H9 (cell line): ENCODE measurements at regions not wholly inside any gene's neighbourhood (a gene's known extent, or its start where the extent isn't known, plus 50 kb on each side); places are given as distances from the start of the nearest gene placed in this dataset.
"Not testable (repeated sequence)": the region's sequence is repeated elsewhere in the genome, so short reads cannot be mapped to it uniquely, and the experiment has no call there.

Experiments used
- DNase-seq: peaks from one replicate; pipeline ENCODE4 v3.0.0-alpha.2; 2017
- H2AFZ ChIP-seq: one replicate; pipeline ENCODE4 v1.6.1; 2013; ENCODE audit warnings: mild to moderate bottlenecking, low read length, control low read depth, moderate library complexity
- H2AK5ac ChIP-seq: 2 replicates; pipeline ENCODE4 v1.6.1; 2013; ENCODE audit warnings: low read length, control low read depth, mixed read lengths; ENCODE audit not compliant: insufficient read length
- H2BK120ac ChIP-seq: one replicate; pipeline ENCODE4 v1.6.1; 2013; ENCODE audit warnings: low read depth, mild to moderate bottlenecking, low read length, control low read depth, inconsistent platforms; ENCODE audit not compliant: poor library complexity, severe bottlenecking
- H2BK12ac ChIP-seq: 2 replicates; pipeline ENCODE4 v1.6.1; 2013; ENCODE audit warnings: low read length, control low read depth, mixed read lengths, low read depth; ENCODE audit not compliant: insufficient read length
- H2BK15ac ChIP-seq: 2 replicates; pipeline ENCODE4 v1.6.1; 2013; ENCODE audit warnings: low read depth, low read length, control low read depth
- H2BK20ac ChIP-seq: one replicate; pipeline ENCODE4 v1.6.1; 2013; ENCODE audit warnings: low read depth, mild to moderate bottlenecking, low read length, control low read depth, inconsistent platforms; ENCODE audit not compliant: poor library complexity, severe bottlenecking
- H2BK5ac ChIP-seq: 2 replicates; pipeline ENCODE4 v1.6.1; 2013; ENCODE audit warnings: low read length, control low read depth, mixed read lengths; ENCODE audit not compliant: insufficient read length
- H3K14ac ChIP-seq: 2 replicates; pipeline ENCODE4 v1.6.1; 2013; ENCODE audit warnings: low read length, control low read depth; ENCODE audit not compliant: insufficient read depth
- H3K18ac ChIP-seq: 2 replicates; pipeline ENCODE4 v1.6.1; 2013; ENCODE audit warnings: low read depth, mild to moderate bottlenecking, mixed read lengths, low read length, control low read depth; ENCODE audit not compliant: insufficient read length
- H3K23ac ChIP-seq: 2 replicates; pipeline ENCODE4 v1.6.1; 2013; ENCODE audit warnings: low read length, control low read depth, mixed read lengths, low read depth; ENCODE audit not compliant: insufficient read length
- H3K23me2 ChIP-seq: 2 replicates; pipeline ENCODE4 v1.6.1; 2013; ENCODE audit warnings: low read depth, mild to moderate bottlenecking, mixed read lengths, low read length, control low read depth; ENCODE audit not compliant: insufficient read length, poor library complexity, severe bottlenecking
- H3K27ac ChIP-seq: 2 replicates; pipeline ENCODE4 v1.5.1; 2013; ENCODE audit warnings: low read length, control low read depth, mixed read lengths, low read depth; ENCODE audit not compliant: insufficient read length
- H3K27me3 ChIP-seq: 2 replicates; pipeline ENCODE4 v1.6.1; 2013; ENCODE audit warnings: low read length, control low read depth, inconsistent platforms; ENCODE audit not compliant: insufficient read depth
- H3K4ac ChIP-seq: 2 replicates; pipeline ENCODE4 v1.6.1; 2013; ENCODE audit warnings: low read depth, mild to moderate bottlenecking, control low read depth, inconsistent platforms, low read length, moderate library complexity
- H3K4me1 ChIP-seq: 2 replicates; pipeline ENCODE4 v1.6.1; 2013; ENCODE audit warnings: low read length, control low read depth, inconsistent platforms; ENCODE audit not compliant: insufficient read depth
- H3K4me2 ChIP-seq: 2 replicates; pipeline ENCODE4 v1.6.1; 2013; ENCODE audit warnings: low read length, control low read depth, mixed read lengths; ENCODE audit not compliant: insufficient read length, insufficient read depth
- H3K56ac ChIP-seq: 2 replicates; pipeline ENCODE4 v1.6.1; 2013; ENCODE audit warnings: low read depth, mild to moderate bottlenecking, mixed read lengths, low read length, control low read depth; ENCODE audit not compliant: insufficient read length
- H3K79me1 ChIP-seq: 2 replicates; pipeline ENCODE4 v1.6.1; 2013; ENCODE audit warnings: low read depth, mild to moderate bottlenecking, moderate library complexity, low read length, control low read depth, inconsistent platforms; ENCODE audit not compliant: insufficient read depth, poor library complexity, severe bottlenecking
- H3K79me2 ChIP-seq: 2 replicates; pipeline ENCODE4 v1.6.1; 2013; ENCODE audit warnings: low read length, control low read depth, inconsistent platforms; ENCODE audit not compliant: insufficient read depth
- H3K9ac ChIP-seq: 2 replicates; pipeline ENCODE4 v1.6.1; 2013; ENCODE audit warnings: low read length, control low read depth, mixed read lengths; ENCODE audit not compliant: insufficient read length; ENCODE audit errors: extremely low read depth
- H3K9me3 ChIP-seq: one replicate; pipeline ENCODE4 v1.6.1; 2013; ENCODE audit warnings: low read depth, low read length, inconsistent platforms; ENCODE audit not compliant: control insufficient read depth
- H3T11ph ChIP-seq: one replicate; pipeline ENCODE4 v1.6.1; 2013; ENCODE audit warnings: mild to moderate bottlenecking, low read length, control low read depth, inconsistent platforms
- H4K20me1 ChIP-seq: one replicate; pipeline ENCODE4 v1.6.1; 2013; ENCODE audit not compliant: control insufficient read depth, insufficient read length, insufficient read depth
- H4K5ac ChIP-seq: 2 replicates; pipeline ENCODE4 v1.6.1; 2013; ENCODE audit warnings: low read depth, mild to moderate bottlenecking, mixed read lengths, low read length, control low read depth; ENCODE audit not compliant: insufficient read length
- H4K8ac ChIP-seq: replicated peaks from 2 replicates; pipeline ENCODE4 v1.6.1; 2013; ENCODE audit warnings: low read length, control low read depth, mixed read lengths, low read depth; ENCODE audit not compliant: insufficient read length
- H4K91ac ChIP-seq: 2 replicates; pipeline ENCODE4 v1.6.1; 2013; ENCODE audit warnings: low read depth, mild to moderate bottlenecking, moderate library complexity, mixed read lengths, low read length, control low read depth; ENCODE audit not compliant: insufficient read length
- H3K27ac Mint-ChIP-seq, 3 experiments: 2 replicates in 2 of 3; 3 replicates in 1 of 3; pipeline ENCODE4 v1.8.0; 2020 to 2021; ENCODE audit warnings: mixed read lengths in 3 of 3, mild to moderate bottlenecking in 1 of 3, moderate library complexity in 1 of 3
- H3K27me3 Mint-ChIP-seq: 2 replicates; pipeline ENCODE4 v1.8.0; 2021; ENCODE audit warnings: low read depth, mild to moderate bottlenecking, moderate library complexity, mixed read lengths
- H3K36me3 Mint-ChIP-seq, 3 experiments: 2 replicates in 2 of 3; 3 replicates in 1 of 3; pipeline ENCODE4 v1.8.0; 2020 to 2021; ENCODE audit warnings: low read depth in 3 of 3, mixed read lengths in 3 of 3; ENCODE audit not compliant: insufficient read depth in 1 of 3
- H3K4me1 Mint-ChIP-seq, 2 experiments: 2 replicates each; pipeline ENCODE4 v1.8.0; 2020; ENCODE audit warnings: mixed read lengths in 2 of 2
- H3K4me3 Mint-ChIP-seq, 2 experiments: 2 replicates in 1 of 2; 3 replicates in 1 of 2; pipeline ENCODE4 v1.8.0; 2020 to 2021; ENCODE audit warnings: mild to moderate bottlenecking in 2 of 2, mixed read lengths in 2 of 2, moderate library complexity in 1 of 2
- H3K9me3 Mint-ChIP-seq, 2 experiments: 2 replicates in 1 of 2; 3 replicates in 1 of 2; pipeline ENCODE4 v1.8.0; 2020; ENCODE audit warnings: mild to moderate bottlenecking in 2 of 2, mixed read lengths in 2 of 2, moderate library complexity in 1 of 2
- CTCF ChIP-seq: fragments of 200-600 bp; sonication (generic); conservative IDR thresholded peaks from 3 replicates; pipeline ENCODE4 v1.8.0; 2021; ENCODE audit warnings: antibody characterized with exemption, mild to moderate bottlenecking
- WGBS: extraction: QIAGEN DNeasy Blood & Tissue Kit; methylation state at CpG from one replicate; pipeline ENCODE4 v1.1.7; 2013; ENCODE audit warnings: missing lambda C conversion rate, low lambda C conversion rate, mixed read lengths; ENCODE audit not compliant: insufficient read length; ENCODE audit errors: extremely low coverage; 5-methylcytosine and 5-hydroxymethylcytosine counted together

GRCh38 chr6:73927421-73927820 is 231.4 kb downstream of the CD109 start:
- Mint-ChIP-seq H3K4me1 (no peaks in the 10 kb centered on the region), H3K27ac (no peak overlapping the region), H3K27me3 (peaks cover 2% of the 10 kb centered on the region; the same call in 1 of the 2 replicates), H3K9me3 (peaks cover 5 to 6% of the 10 kb centered on the region in 2 experiments; a peak in 4 of 5 replicates), H3K4me3 (no peak overlapping the region), H3K36me3 (no peaks in the 10 kb centered on the region)
- Histone ChIP-seq H3K23ac (no peak overlapping the region), H3K4ac (no peak overlapping the region), H3K79me2 (no peaks in the 10 kb centered on the region), H3K9ac (no peak overlapping the region), H4K8ac (no peak overlapping the region), H2BK5ac (no peak overlapping the region), H2BK15ac (no peak overlapping the region), H3K79me1 (no peaks in the 10 kb centered on the region), H4K5ac (no peak overlapping the region), H3K4me2 (no peak overlapping the region), H2BK120ac (no peak overlapping the region), H2BK20ac (no peak overlapping the region), H3K9me3 (no peaks in the 10 kb centered on the region), H2AK5ac (no peak overlapping the region), H2BK12ac (no peak overlapping the region), H3T11ph (no peak overlapping the region), H3K18ac (no peak overlapping the region), H3K23me2 (no peaks in the 10 kb centered on the region), H4K20me1 (no peaks in the 10 kb centered on the region), H3K4me1 (no peaks in the 10 kb centered on the region), H3K14ac (no peak overlapping the region), H2AFZ (no peak overlapping the region), H3K27me3 (no peaks in the 10 kb centered on the region), H3K56ac (no peak overlapping the region), H4K91ac (no peak overlapping the region), H3K27ac (no peak overlapping the region)
- no peak for DNase-seq
- no peak for TF ChIP-seq CTCF

- not testable (repeated sequence) for H3K23ac ChIP-seq, H2AK5ac ChIP-seq, H4K8ac ChIP-seq, H3K27me3 ChIP-seq, H3K4me1 Mint-ChIP-seq, H3K9me3 ChIP-seq, H3K23me2 ChIP-seq, H2BK5ac ChIP-seq, H3K4me2 ChIP-seq, H2BK12ac ChIP-seq, H3K18ac ChIP-seq, H3T11ph ChIP-seq, H4K5ac ChIP-seq, H3K9me3 Mint-ChIP-seq, H3K27ac Mint-ChIP-seq, H4K91ac ChIP-seq, H3K56ac ChIP-seq, H3K27ac ChIP-seq, H2BK120ac ChIP-seq, DNase-seq, H2BK20ac ChIP-seq, H3K9ac ChIP-seq, H3K36me3 Mint-ChIP-seq, H3K27me3 Mint-ChIP-seq, H4K20me1 ChIP-seq, H3K79me1 ChIP-seq, H3K14ac ChIP-seq, H2AFZ ChIP-seq, H2BK15ac ChIP-seq, H3K4me1 ChIP-seq, H3K79me2 ChIP-seq, H3K4ac ChIP-seq, H3K4me3 Mint-ChIP-seq
- WGBS = no CpG with 5 or more reads among the region's 17 CpGs
Observed at GRCh38 chr6:73925703-73926102, 229.7 kb downstream of the CD109 start.
